Vagina (tissue), 2 donors: ENCODE measurements at regions not wholly inside any gene's neighbourhood (a gene's known extent, or its start where the extent isn't known, plus 50 kb on each side); places are given as distances from the start of the nearest gene placed in this dataset.

Experiments used
- POLR2AphosphoS5 ChIP-seq, 2 donors: sonication (generic); formaldehyde crosslinking; IDR thresholded peaks; one replicate each; pipeline ENCODE4 v1.9.0; 2017; ENCODE audit warnings: antibody characterized with exemption in 2 of 2, mild to moderate bottlenecking in 2 of 2, low read depth in 1 of 2; ENCODE audit not compliant: insufficient read depth in 1 of 2
- TF ChIP-seq, protein P1 (sequence below), 3 experiments: fragments of 450-650 bp in 2 of 3; fragments of 200-600 bp in 1 of 3; sonication (generic) in 1 of 3; IDR thresholded peaks; one replicate each; pipeline ENCODE4 v1.5.1; 2017 to 2019; ENCODE audit warnings: antibody characterized with exemption in 3 of 3, mild to moderate bottlenecking in 2 of 3, moderate library complexity in 2 of 3

DNA sequence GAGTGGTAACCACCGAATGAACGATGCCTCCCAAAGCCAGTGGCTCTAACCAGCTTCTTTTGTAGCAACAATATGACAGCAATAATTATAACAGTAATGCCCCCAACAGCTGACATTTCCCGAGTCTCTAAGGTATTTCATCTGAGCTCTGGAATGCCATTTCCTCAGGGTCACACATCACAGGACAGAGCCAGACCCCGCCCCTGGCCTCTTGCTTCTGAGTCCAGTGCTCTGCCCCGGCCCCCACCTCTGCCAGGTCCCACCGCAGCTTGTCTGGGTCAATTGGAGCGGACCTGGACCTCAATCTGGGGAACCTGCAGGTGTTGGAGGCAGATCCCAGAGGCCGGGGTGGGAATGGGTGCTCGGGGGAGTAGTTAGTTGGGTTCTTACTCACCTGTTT is 63.8 kb downstream of the IGLL1 start:
- TF ChIP-seq, protein P1, sequence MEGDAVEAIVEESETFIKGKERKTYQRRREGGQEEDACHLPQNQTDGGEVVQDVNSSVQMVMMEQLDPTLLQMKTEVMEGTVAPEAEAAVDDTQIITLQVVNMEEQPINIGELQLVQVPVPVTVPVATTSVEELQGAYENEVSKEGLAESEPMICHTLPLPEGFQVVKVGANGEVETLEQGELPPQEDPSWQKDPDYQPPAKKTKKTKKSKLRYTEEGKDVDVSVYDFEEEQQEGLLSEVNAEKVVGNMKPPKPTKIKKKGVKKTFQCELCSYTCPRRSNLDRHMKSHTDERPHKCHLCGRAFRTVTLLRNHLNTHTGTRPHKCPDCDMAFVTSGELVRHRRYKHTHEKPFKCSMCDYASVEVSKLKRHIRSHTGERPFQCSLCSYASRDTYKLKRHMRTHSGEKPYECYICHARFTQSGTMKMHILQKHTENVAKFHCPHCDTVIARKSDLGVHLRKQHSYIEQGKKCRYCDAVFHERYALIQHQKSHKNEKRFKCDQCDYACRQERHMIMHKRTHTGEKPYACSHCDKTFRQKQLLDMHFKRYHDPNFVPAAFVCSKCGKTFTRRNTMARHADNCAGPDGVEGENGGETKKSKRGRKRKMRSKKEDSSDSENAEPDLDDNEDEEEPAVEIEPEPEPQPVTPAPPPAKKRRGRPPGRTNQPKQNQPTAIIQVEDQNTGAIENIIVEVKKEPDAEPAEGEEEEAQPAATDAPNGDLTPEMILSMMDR (IDR thresholded peaks at IDR 0.05), result no peak
- no peak for TF ChIP-seq POLR2AphosphoS5 (IDR thresholded peaks at IDR 0.05; ENCODE audit: insufficient read depth in 1 of 2, low read depth in 1 of 2)
